B cell (primary cell): ENCODE measurements at regions not wholly inside any gene's neighbourhood (a gene's known extent, or its start where the extent isn't known, plus 50 kb on each side); places are given as distances from the start of the nearest gene placed in this dataset.
A peak's percentile ranks its signal among the peaks of the same experiment; 100 is the strongest.

ENCODE experiments used
- ATAC-seq: fragments of 200-7000 bp; cut with Tn5 transposase; one replicate; pipeline ENCODE4 v1.10.0; 2021; ENCODE audit warnings: low read depth, mild to moderate bottlenecking, moderate number of reproducible peaks, moderate library complexity
- CTCF ChIA-PET: fragments of 350-600 bp; sonication (Branson Sonifier 250); formaldehyde crosslinking; loops from one replicate; lab custom pipeline; 2021; ENCODE audit warnings: antibody characterized with exemption, inconsistent platforms; lab: Charles Lee
- POLR2A ChIA-PET: fragments of 350-600 bp; sonication (Branson Sonifier 250); formaldehyde crosslinking; loops from one replicate; lab custom pipeline; 2021; ENCODE audit warnings: antibody characterized with exemption; lab: Charles Lee
- DNase-seq: peaks from one replicate; pipeline ENCODE4 v3.0.0; 2013
- H2AFZ ChIP-seq: 2 replicates; pipeline ENCODE4 v1.6.1; 2012; ENCODE audit warnings: mild to moderate bottlenecking, low read depth, low read length; ENCODE audit not compliant: insufficient read depth, poor library complexity, severe bottlenecking
- H3K27ac ChIP-seq, 2 donors: 1 replicate in 1 of 2; 2 replicates in 1 of 2; pipeline ENCODE4 v1.5.1; 2012 to 2013; ENCODE audit warnings: low read length in 2 of 2, mild to moderate bottlenecking in 2 of 2, moderate library complexity in 1 of 2
- H3K27me3 ChIP-seq, 4 experiments: fragments of 200-600 bp in 1 of 4; sonication (generic) in 1 of 4; replicated peaks in 1 of 4; 1 replicate in 2 of 4; 2 replicates in 2 of 4; pipeline versions ENCODE4 v1.6.1 to v1.7.0; 2013 to 2016; ENCODE audit warnings: low read length in 3 of 4, mild to moderate bottlenecking in 2 of 4, mixed read lengths in 1 of 4, moderate library complexity in 1 of 4; ENCODE audit not compliant: insufficient read depth in 4 of 4, control insufficient read depth in 3 of 4; ENCODE audit errors: control extremely low read depth in 1 of 4
- H3K36me3 ChIP-seq, 2 experiments: replicated peaks in 1 of 2; 1 replicate in 1 of 2; 2 replicates in 1 of 2; pipeline versions ENCODE4 v1.6.1 to v1.7.1; 2013; ENCODE audit warnings: low read length in 1 of 2; ENCODE audit not compliant: insufficient read depth in 2 of 2, control insufficient read depth in 1 of 2; ENCODE audit errors: control extremely low read depth in 1 of 2, extremely low read depth in 1 of 2
- H3K4me1 ChIP-seq, 2 donors: fragments of 200-600 bp in 1 of 2; sonication (generic) in 1 of 2; 1 replicate in 1 of 2; 2 replicates in 1 of 2; pipeline versions ENCODE4 v1.5.1 to v1.6.1; 2013 to 2017; ENCODE audit warnings: low read length in 2 of 2; ENCODE audit not compliant: control insufficient read depth in 2 of 2, insufficient read depth in 2 of 2
- H3K4me2 ChIP-seq: replicated peaks from 2 replicates; pipeline ENCODE3; 2012; ENCODE audit warnings: mild to moderate bottlenecking, low read depth, low read length; ENCODE audit not compliant: poor library complexity, severe bottlenecking
- H3K4me3 ChIP-seq, 5 experiments: fragments of 200-600 bp in 1 of 5; sonication (generic) in 1 of 5; 1 replicate in 3 of 5; 2 replicates in 2 of 5; pipeline versions ENCODE4 v1.5.1 to v1.7.0; 2011 to 2016; ENCODE audit warnings: low read length in 4 of 5, mild to moderate bottlenecking in 4 of 5, low read depth in 2 of 5, control low read depth in 1 of 5, moderate library complexity in 1 of 5; ENCODE audit not compliant: insufficient read depth in 1 of 5; ENCODE audit errors: control extremely low read depth in 1 of 5, extremely low read depth in 1 of 5
- H3K79me2 ChIP-seq: fragments of 200-600 bp; sonication (generic); one replicate; pipeline ENCODE4 v1.6.0; 2016; ENCODE audit warnings: low read length; ENCODE audit not compliant: control insufficient read depth, insufficient read depth
- H3K9ac ChIP-seq: fragments of 200-600 bp; sonication (generic); 2 replicates; pipeline ENCODE4 v1.6.1; 2017; ENCODE audit warnings: mild to moderate bottlenecking, low read length, moderate library complexity
- H3K9me3 ChIP-seq, 3 donors: one replicate each; pipeline versions ENCODE4 v1.6.1 to v1.7.1; 2013; ENCODE audit warnings: low read length in 2 of 3; ENCODE audit not compliant: control insufficient read depth in 2 of 3, insufficient read depth in 1 of 3; ENCODE audit errors: control extremely low read depth in 1 of 3
- H4K20me1 ChIP-seq: 2 replicates; pipeline ENCODE4 v1.6.0; 2012; ENCODE audit warnings: mild to moderate bottlenecking, low read length; ENCODE audit not compliant: insufficient read depth, control insufficient read depth, poor library complexity, severe bottlenecking
- H3K27ac Mint-ChIP-seq: one replicate; pipeline ENCODE4 v1.8.0; 2021; ENCODE audit warnings: mixed read lengths
- H3K27me3 Mint-ChIP-seq: one replicate; pipeline ENCODE4 v1.8.0; 2021; ENCODE audit warnings: mixed read lengths
- H3K4me1 Mint-ChIP-seq: one replicate; pipeline ENCODE4 v1.8.0; 2021; ENCODE audit warnings: mixed read lengths
- H3K4me3 Mint-ChIP-seq: one replicate; pipeline ENCODE4 v1.8.0; 2021; ENCODE audit warnings: mixed read lengths
- H3K9me3 Mint-ChIP-seq: one replicate; pipeline ENCODE4 v1.8.0; 2022; ENCODE audit warnings: mixed read lengths; ENCODE audit not compliant: insufficient read depth
- CTCF ChIP-seq: fragments of 200-600 bp; IDR thresholded peaks from one replicate; pipeline ENCODE4 v1.8.0; 2022; ENCODE audit warnings: antibody characterized with exemption, mild to moderate bottlenecking
- EZH2 ChIP-seq: IDR thresholded peaks from 2 replicates; pipeline ENCODE4 v1.6.1; 2012; ENCODE audit warnings: borderline replicate concordance, low read depth, mild to moderate bottlenecking, moderate library complexity, low read length; ENCODE audit not compliant: insufficient read depth, poor library complexity, severe bottlenecking
- WGBS: methylation state at CpG from one replicate; pipeline ENCODE4 v1.1.5; 2013; ENCODE audit warnings: missing lambda C conversion rate; ENCODE audit not compliant: insufficient coverage; 5-methylcytosine and 5-hydroxymethylcytosine counted together
- intact Hi-C: fragments of 100-400 bp; cut with micrococcal nuclease; formaldehyde crosslinking; loops from one replicate; pipeline ENCODE4 v1.10.0; 2022

GRCh38 chr2:185291035-185291647 is 447.5 kb upstream of the FSIP2 start:
- WGBS: 46% methylated on average over 6 of the region's 7 CpGs
- no peaks in the 10 kb centered on the region for H4K20me1 ChIP-seq
- Mint-ChIP-seq H3K27me3 (no peaks in the 10 kb centered on the region), H3K9me3 (no peaks in the 10 kb centered on the region), H3K27ac (no peak overlapping the region), H3K4me1 (no peaks in the 10 kb centered on the region), H3K4me3 (no peak overlapping the region)
- H3K27ac ChIP-seq: no peak overlapping the region
- no peak for TF ChIP-seq EZH2
- TF ChIP-seq CTCF: no peak
- no peak overlapping the region for H2AFZ ChIP-seq
- H3K27me3 ChIP-seq: no peaks in the 10 kb centered on the region
- DNase-seq (peak; percentile 12), ATAC-seq (no peak)
- peaks cover 0 to 5% (median 0%) of the 10 kb centered on the region in 3 donors for H3K9me3 ChIP-seq
- H3K4me1 ChIP-seq: no peaks in the 10 kb centered on the region
- ChIA-PET CTCF (no interaction called here), POLR2A (no interaction called here)
- H3K4me3 ChIP-seq: no peak overlapping the region
- H3K79me2 ChIP-seq: no peaks in the 10 kb centered on the region
- no peak overlapping the region for H3K9ac ChIP-seq
- intact Hi-C loops: no loop called here
- H3K4me2 ChIP-seq: no peak overlapping the region
- H3K36me3 ChIP-seq: no peaks in the 10 kb centered on the region

- Histone ChIP-seq H3K4me2 (no peak overlapping the region), H3K9ac (no peak overlapping the region), H4K20me1 (no peaks in the 10 kb centered on the region), H3K79me2 (no peaks in the 10 kb centered on the region), H3K27me3 (no peaks in the 10 kb centered on the region), H2AFZ (no peak overlapping the region), H3K4me1 (no peaks in the 10 kb centered on the region), H3K36me3 (no peaks in the 10 kb centered on the region), H3K9me3 (peaks cover 0 to 5% (median 0%) of the 10 kb centered on the region in 3 donors), H3K4me3 (no peak overlapping the region), H3K27ac (no peak overlapping the region)
- H3K27ac Mint-ChIP-seq: no peak overlapping the region
- TF ChIP-seq CTCF: no peak
- no peaks in the 10 kb centered on the region for H3K4me1 Mint-ChIP-seq
- H3K9me3 Mint-ChIP-seq: no peaks in the 10 kb centered on the region
- H3K27me3 Mint-ChIP-seq: no peaks in the 10 kb centered on the region
- no peak overlapping the region for H3K4me3 Mint-ChIP-seq
- ChIA-PET CTCF (no interaction called here), POLR2A (no interaction called here)
- DNase-seq (no peak), ATAC-seq (no peak)
- 71% methylated on average over 3 of the region's 5 CpGs for WGBS
- intact Hi-C loops: no loop called here
These were observed 438.7 kb upstream of the FSIP2 start for GRCh38 chr2:185299867-185300266.
